Kidney epithelial cell (primary cell): ENCODE measurements at regions not wholly inside any gene's neighbourhood (a gene's known extent, or its start where the extent isn't known, plus 50 kb on each side); places are given as distances from the start of the nearest gene placed in this dataset.

Experiments used
- DNase-seq: peaks from one replicate; pipeline ENCODE4 v3.0.0-alpha.2; 2010; ENCODE audit warnings: low read depth
- H3K27me3 ChIP-seq: 2 replicates; pipeline ENCODE4 v1.6.0; 2011; ENCODE audit warnings: low read length; ENCODE audit not compliant: control insufficient read depth, insufficient read depth
- H3K36me3 ChIP-seq: 2 replicates; pipeline ENCODE4 v1.5.1; 2011; ENCODE audit warnings: low read length; ENCODE audit not compliant: control insufficient read depth, insufficient read depth
- H3K4me3 ChIP-seq: 2 replicates; pipeline ENCODE4 v1.5.1; 2011; ENCODE audit warnings: low read depth, mild to moderate bottlenecking, control low read depth, low read length
- CTCF ChIP-seq: IDR thresholded peaks from 2 replicates; pipeline ENCODE4 v1.5.1; 2011; ENCODE audit warnings: mild to moderate bottlenecking, moderate library complexity, low read length, control low read depth, inconsistent platforms; ENCODE audit not compliant: insufficient read depth, poor library complexity, severe bottlenecking

GRCh38 chr1:214896921-214897320 is 185.6 kb upstream of the KCNK2 start:
- no peak overlapping the region for H3K4me3 ChIP-seq
- H3K27me3 ChIP-seq = no peaks in the 10 kb centered on the region
- TF ChIP-seq CTCF = no peak
- H3K36me3 ChIP-seq = no peaks in the 10 kb centered on the region
- DNase-seq = no peak

- Histone ChIP-seq H3K4me3 (no peak overlapping the region), H3K27me3 (no peaks in the 10 kb centered on the region), H3K36me3 (no peaks in the 10 kb centered on the region)
- TF ChIP-seq CTCF = no peak
- DNase-seq = no peak
Observed at GRCh38 chr1:214897581-214897980, 185.0 kb upstream of the KCNK2 start.

- no peak for TF ChIP-seq CTCF
- Histone ChIP-seq H3K36me3 (no peaks in the 10 kb centered on the region), H3K27me3 (no peaks in the 10 kb centered on the region), H3K4me3 (no peak overlapping the region)
- DNase-seq = no peak
Observed at GRCh38 chr1:214898161-214898560, 184.4 kb upstream of the KCNK2 start.

GRCh38 chr1:214898718-214899117 is 183.8 kb upstream of the KCNK2 start:
- DNase-seq = no peak
- Histone ChIP-seq H3K4me3 (no peak overlapping the region), H3K36me3 (no peaks in the 10 kb centered on the region), H3K27me3 (no peaks in the 10 kb centered on the region)
- TF ChIP-seq CTCF = no peak

GRCh38 chr1:214899908-214900460 is 182.6 kb upstream of the KCNK2 start:
- Histone ChIP-seq H3K27me3 (no peaks in the 10 kb centered on the region), H3K36me3 (no peaks in the 10 kb centered on the region), H3K4me3 (no peak overlapping the region)
- no peak for DNase-seq
- TF ChIP-seq CTCF = no peak

- no peak for DNase-seq
- no peak overlapping the region for H3K4me3 ChIP-seq
- no peaks in the 10 kb centered on the region for H3K27me3 ChIP-seq
- H3K36me3 ChIP-seq = no peaks in the 10 kb centered on the region
- TF ChIP-seq CTCF = no peak
Observed at GRCh38 chr1:214900590-214900989, 181.9 kb upstream of the KCNK2 start.
